Neutrophil (primary cell): ENCODE measurements at regions not wholly inside any gene's neighbourhood (a gene's known extent, or its start where the extent isn't known, plus 50 kb on each side); places are given as distances from the start of the nearest gene placed in this dataset.

Experiments
- H3K27ac ChIP-seq: fragments of 200-600 bp; sonication (generic); 2 replicates; pipeline ENCODE4 v1.5.1; 2016; ENCODE audit warnings: mild to moderate bottlenecking, moderate library complexity
- H3K27me3 ChIP-seq: fragments of 200-600 bp; sonication (generic); 2 replicates; pipeline ENCODE4 v1.6.0; 2016; ENCODE audit warnings: mild to moderate bottlenecking
- H3K36me3 ChIP-seq: fragments of 200-600 bp; sonication (generic); 2 replicates; pipeline ENCODE4 v1.5.1; 2017
- H3K4me1 ChIP-seq, 2 experiments: fragments of 200-600 bp in 1 of 2; sonication (generic) in 1 of 2; 1 replicate in 1 of 2; 2 replicates in 1 of 2; pipeline versions ENCODE4 v1.5.1 to v1.6.1; 2013 to 2016; ENCODE audit warnings: low read depth in 1 of 2, low read length in 1 of 2, mild to moderate bottlenecking in 1 of 2, moderate library complexity in 1 of 2; ENCODE audit not compliant: control insufficient read depth in 1 of 2, insufficient read depth in 1 of 2
- H3K4me3 ChIP-seq, 2 experiments: fragments of 200-600 bp in 1 of 2; sonication (generic) in 1 of 2; 1 replicate in 1 of 2; 2 replicates in 1 of 2; pipeline ENCODE4 v1.5.1; 2013 to 2016; ENCODE audit warnings: low read depth in 1 of 2, low read length in 1 of 2, mild to moderate bottlenecking in 1 of 2, moderate library complexity in 1 of 2
- H3K9me3 ChIP-seq: fragments of 200-600 bp; sonication (generic); 2 replicates; pipeline ENCODE4 v1.5.1; 2016
- TF ChIP-seq, protein P1 (sequence below): fragments of 200-600 bp; sonication (generic); IDR thresholded peaks from 2 replicates; pipeline ENCODE4 v1.5.1; 2016; ENCODE audit warnings: antibody characterized with exemption

DNA sequence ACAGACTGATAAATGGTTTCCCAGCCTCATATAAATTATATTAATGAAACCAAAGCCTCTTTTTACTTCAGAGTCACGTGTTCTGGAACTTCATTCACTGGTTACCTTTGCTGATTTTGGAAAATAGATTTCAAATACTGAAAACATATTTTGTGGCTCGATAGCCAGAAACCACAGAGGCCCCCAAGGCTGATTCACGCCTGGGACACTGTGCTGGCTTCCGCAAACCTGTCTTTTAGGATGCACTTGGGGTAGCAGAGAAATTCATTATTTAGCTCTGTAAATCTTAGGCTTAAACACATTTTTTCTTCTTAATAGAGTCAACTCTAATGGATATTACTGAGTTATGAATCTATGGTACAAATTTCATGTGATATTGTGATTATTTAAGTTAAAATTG lies 90.7 kb upstream of the TMEM18 start:
- H3K27ac ChIP-seq: no peak overlapping the region
- H3K9me3 ChIP-seq: no peaks in the 10 kb centered on the region
- TF ChIP-seq, protein P1, sequence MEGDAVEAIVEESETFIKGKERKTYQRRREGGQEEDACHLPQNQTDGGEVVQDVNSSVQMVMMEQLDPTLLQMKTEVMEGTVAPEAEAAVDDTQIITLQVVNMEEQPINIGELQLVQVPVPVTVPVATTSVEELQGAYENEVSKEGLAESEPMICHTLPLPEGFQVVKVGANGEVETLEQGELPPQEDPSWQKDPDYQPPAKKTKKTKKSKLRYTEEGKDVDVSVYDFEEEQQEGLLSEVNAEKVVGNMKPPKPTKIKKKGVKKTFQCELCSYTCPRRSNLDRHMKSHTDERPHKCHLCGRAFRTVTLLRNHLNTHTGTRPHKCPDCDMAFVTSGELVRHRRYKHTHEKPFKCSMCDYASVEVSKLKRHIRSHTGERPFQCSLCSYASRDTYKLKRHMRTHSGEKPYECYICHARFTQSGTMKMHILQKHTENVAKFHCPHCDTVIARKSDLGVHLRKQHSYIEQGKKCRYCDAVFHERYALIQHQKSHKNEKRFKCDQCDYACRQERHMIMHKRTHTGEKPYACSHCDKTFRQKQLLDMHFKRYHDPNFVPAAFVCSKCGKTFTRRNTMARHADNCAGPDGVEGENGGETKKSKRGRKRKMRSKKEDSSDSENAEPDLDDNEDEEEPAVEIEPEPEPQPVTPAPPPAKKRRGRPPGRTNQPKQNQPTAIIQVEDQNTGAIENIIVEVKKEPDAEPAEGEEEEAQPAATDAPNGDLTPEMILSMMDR: no peak
- no peak overlapping the region for H3K4me3 ChIP-seq
- no peaks in the 10 kb centered on the region for H3K36me3 ChIP-seq
- no peaks in the 10 kb centered on the region for H3K27me3 ChIP-seq
- H3K4me1 ChIP-seq: no peaks in the 10 kb centered on the region

DNA sequence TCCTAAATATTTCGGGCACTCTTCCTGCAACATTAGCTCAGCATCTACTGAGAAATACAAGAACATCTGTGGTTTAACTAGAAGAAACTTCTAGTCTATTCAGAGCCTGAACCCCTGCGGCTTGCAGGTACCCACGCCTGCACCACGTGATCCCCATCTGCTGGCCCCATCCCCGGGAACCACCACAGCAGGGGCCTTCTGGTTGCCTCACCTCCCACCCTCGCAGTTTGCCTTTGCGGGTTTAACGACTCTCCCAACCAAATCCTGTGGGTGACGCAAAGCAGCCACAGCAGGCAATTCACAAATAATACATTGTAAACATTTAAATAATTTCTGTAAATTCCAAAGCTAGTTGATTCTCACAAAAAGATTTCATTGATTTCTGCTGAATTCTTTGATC lies 90.2 kb upstream of the TMEM18 start:
- no peaks in the 10 kb centered on the region for H3K27me3 ChIP-seq
- TF ChIP-seq, protein P1: no peak
- H3K4me3 ChIP-seq: no peak overlapping the region
- no peaks in the 10 kb centered on the region for H3K4me1 ChIP-seq
- H3K9me3 ChIP-seq: no peaks in the 10 kb centered on the region
- no peak overlapping the region for H3K27ac ChIP-seq
- H3K36me3 ChIP-seq: no peaks in the 10 kb centered on the region

DNA sequence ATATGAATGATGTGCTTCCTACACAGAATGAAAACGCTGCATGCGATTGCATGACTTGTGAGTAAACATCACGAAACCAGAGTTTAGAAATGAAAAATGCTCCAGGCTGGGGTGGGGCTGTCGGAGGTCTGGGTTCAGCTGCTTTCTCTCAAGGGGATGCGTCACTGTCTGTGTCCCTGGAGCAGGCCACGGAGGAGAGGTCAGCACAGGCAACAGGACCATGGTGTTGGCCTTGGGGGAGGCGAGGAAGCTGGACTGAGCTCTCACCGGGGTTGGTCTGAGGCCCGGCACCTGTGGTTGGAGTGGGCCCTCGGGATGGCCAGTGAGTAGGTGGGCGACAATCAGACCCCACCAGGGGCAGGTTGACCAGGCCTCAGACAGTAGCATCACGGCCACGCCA lies 89.0 kb upstream of the TMEM18 start:
- Histone ChIP-seq H3K27ac (no peak overlapping the region), H3K27me3 (no peaks in the 10 kb centered on the region), H3K36me3 (no peaks in the 10 kb centered on the region), H3K9me3 (no peaks in the 10 kb centered on the region), H3K4me3 (no peak overlapping the region), H3K4me1 (no peaks in the 10 kb centered on the region)
- TF ChIP-seq, protein P1: no peak

- TF ChIP-seq, protein P1: no peak
- Histone ChIP-seq H3K27ac (no peak overlapping the region), H3K36me3 (no peaks in the 10 kb centered on the region), H3K4me3 (no peak overlapping the region), H3K4me1 (no peaks in the 10 kb centered on the region), H3K9me3 (no peaks in the 10 kb centered on the region), H3K27me3 (no peaks in the 10 kb centered on the region)
Observed at GRCh38 chr2:765369-765768, 88.2 kb upstream of the TMEM18 start.

- Histone ChIP-seq H3K27ac (no peak overlapping the region), H3K9me3 (no peaks in the 10 kb centered on the region), H3K4me1 (no peaks in the 10 kb centered on the region), H3K4me3 (no peak overlapping the region), H3K27me3 (peaks cover 1% of the 10 kb centered on the region), H3K36me3 (no peaks in the 10 kb centered on the region)
- TF ChIP-seq, protein P1: no peak
Observed at GRCh38 chr2:763766-764525, 86.7 kb upstream of the TMEM18 start.
